Karpas-422 (cell line): ENCODE measurements at regions not wholly inside any gene's neighbourhood (a gene's known extent, or its start where the extent isn't known, plus 50 kb on each side); places are given as distances from the start of the nearest gene placed in this dataset.

Experiments
- DNase-seq: peaks from one replicate; pipeline ENCODE4 v3.0.0-alpha.2; 2015
- H2AFZ ChIP-seq: fragments of 200-600 bp; sonication (generic); 2 replicates; pipeline ENCODE4 v1.6.1; 2014; ENCODE audit warnings: antibody characterized with exemption, low read length, mixed read lengths
- H3K27ac ChIP-seq: fragments of 200-600 bp; sonication (generic); 2 replicates; pipeline ENCODE4 v1.5.1; 2014; ENCODE audit warnings: mild to moderate bottlenecking, low read length, moderate library complexity
- H3K27me3 ChIP-seq: fragments of 200-600 bp; sonication (generic); 2 replicates; pipeline ENCODE4 v1.6.1; 2014; ENCODE audit warnings: low read length, mixed read lengths
- H3K36me3 ChIP-seq: fragments of 200-600 bp; sonication (generic); 2 replicates; pipeline ENCODE4 v1.6.1; 2014; ENCODE audit warnings: low read length, mixed read lengths; ENCODE audit not compliant: insufficient read depth
- H3K4me1 ChIP-seq: fragments of 200-600 bp; sonication (generic); 2 replicates; pipeline ENCODE4 v1.6.1; 2014; ENCODE audit warnings: mild to moderate bottlenecking, low read length, mixed read lengths
- H3K4me2 ChIP-seq: fragments of 200-600 bp; sonication (generic); 2 replicates; pipeline ENCODE4 v1.6.1; 2014; ENCODE audit warnings: low read length, low read depth, mild to moderate bottlenecking; ENCODE audit not compliant: poor library complexity, severe bottlenecking
- H3K4me3 ChIP-seq: fragments of 200-600 bp; sonication (generic); 2 replicates; pipeline ENCODE4 v1.5.1; 2014; ENCODE audit warnings: mild to moderate bottlenecking, antibody characterized with exemption, low read length, mixed read lengths
- H3K79me2 ChIP-seq: fragments of 200-600 bp; sonication (generic); 2 replicates; pipeline ENCODE4 v1.6.1; 2014; ENCODE audit warnings: mild to moderate bottlenecking, low read length, mixed read lengths
- H3K9ac ChIP-seq: fragments of 200-600 bp; sonication (generic); 2 replicates; pipeline ENCODE4 v1.6.0; 2014; ENCODE audit warnings: low read length
- H3K9me2 ChIP-seq: fragments of 200-600 bp; sonication (generic), shearing (Covaris generic); replicated peaks from 2 replicates; pipeline ENCODE4 v1.6.0; 2014; ENCODE audit warnings: mild to moderate bottlenecking, low read length, moderate library complexity; ENCODE audit not compliant: insufficient read depth
- H3K9me3 ChIP-seq: fragments of 300-700, 200-600 bp; sonication (generic); 2 replicates; pipeline ENCODE4 v1.6.1; 2014; ENCODE audit warnings: low read length, mixed read lengths
- H4K20me1 ChIP-seq: fragments of 200-600 bp; sonication (generic); 2 replicates; pipeline ENCODE4 v1.6.1; 2014; ENCODE audit warnings: mild to moderate bottlenecking, antibody characterized with exemption, low read length, low read depth; ENCODE audit not compliant: insufficient read depth

- no peak for DNase-seq
- Histone ChIP-seq H3K9me3 (no peaks in the 10 kb centered on the region), H4K20me1 (no peaks in the 10 kb centered on the region), H3K27me3 (no peaks in the 10 kb centered on the region), H3K9ac (no peak overlapping the region), H3K4me1 (no peaks in the 10 kb centered on the region), H3K36me3 (no peaks in the 10 kb centered on the region), H3K4me2 (no peak overlapping the region), H2AFZ (no peak overlapping the region), H3K79me2 (no peaks in the 10 kb centered on the region), H3K27ac (no peak overlapping the region), H3K9me2 (no peaks in the 10 kb centered on the region), H3K4me3 (no peak overlapping the region)
These were observed 171.8 kb upstream of the CDK1 start for GRCh38 chr10:60606343-60607080.

GRCh38 chr10:60605476-60605875 is 172.8 kb upstream of the CDK1 start:
- H3K9me3 ChIP-seq: no peaks in the 10 kb centered on the region
- H2AFZ ChIP-seq: no peak overlapping the region
- no peak overlapping the region for H3K9ac ChIP-seq
- H3K36me3 ChIP-seq: no peaks in the 10 kb centered on the region
- no peaks in the 10 kb centered on the region for H3K9me2 ChIP-seq
- no peak overlapping the region for H3K4me3 ChIP-seq
- no peak overlapping the region for H3K27ac ChIP-seq
- no peaks in the 10 kb centered on the region for H4K20me1 ChIP-seq
- no peaks in the 10 kb centered on the region for H3K4me1 ChIP-seq
- DNase-seq: no peak
- H3K79me2 ChIP-seq: no peaks in the 10 kb centered on the region
- H3K27me3 ChIP-seq: no peaks in the 10 kb centered on the region
- H3K4me2 ChIP-seq: no peak overlapping the region

- Histone ChIP-seq H3K9me3 (no peaks in the 10 kb centered on the region), H3K27me3 (no peaks in the 10 kb centered on the region), H3K9ac (no peak overlapping the region), H3K79me2 (no peaks in the 10 kb centered on the region), H3K4me3 (no peak overlapping the region), H3K4me2 (no peak overlapping the region), H4K20me1 (no peaks in the 10 kb centered on the region), H2AFZ (no peak overlapping the region), H3K27ac (no peak overlapping the region), H3K9me2 (no peaks in the 10 kb centered on the region), H3K36me3 (no peaks in the 10 kb centered on the region), H3K4me1 (no peaks in the 10 kb centered on the region)
- DNase-seq: no peak
These were observed 173.9 kb upstream of the CDK1 start for GRCh38 chr10:60604342-60604741.

- H3K4me1 ChIP-seq: peaks cover 13% of the 10 kb centered on the region
- H3K79me2 ChIP-seq: no peaks in the 10 kb centered on the region
- H3K9ac ChIP-seq: no peak overlapping the region
- no peak overlapping the region for H3K4me3 ChIP-seq
- H3K27me3 ChIP-seq: no peaks in the 10 kb centered on the region
- no peak overlapping the region for H3K27ac ChIP-seq
- no peaks in the 10 kb centered on the region for H3K9me3 ChIP-seq
- H2AFZ ChIP-seq: no peak overlapping the region
- H3K9me2 ChIP-seq: no peaks in the 10 kb centered on the region
- no peak for DNase-seq
- H3K36me3 ChIP-seq: no peaks in the 10 kb centered on the region
- no peak overlapping the region for H3K4me2 ChIP-seq
- no peaks in the 10 kb centered on the region for H4K20me1 ChIP-seq
These were observed 180.8 kb upstream of the CDK1 start for GRCh38 chr10:60597513-60597912.

DNA sequence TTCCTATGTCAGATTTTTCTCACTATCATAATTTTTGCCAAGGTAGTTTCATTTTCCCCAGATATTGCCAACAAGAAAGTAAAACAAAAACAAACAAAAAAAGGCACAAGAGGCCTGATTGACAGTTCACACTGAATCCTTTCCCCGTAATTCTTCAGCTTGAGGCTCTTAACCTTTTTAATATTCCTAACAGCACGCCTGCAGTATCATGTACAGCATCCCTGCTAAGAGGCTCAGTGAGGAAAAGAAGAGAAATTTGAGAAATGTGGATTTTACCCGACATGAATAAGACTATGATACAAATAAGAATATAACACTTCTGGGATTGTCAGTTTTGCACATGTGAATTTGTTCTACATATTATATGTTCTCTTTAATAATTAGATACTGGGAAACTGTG is 182.4 kb upstream of the CDK1 start:
- no peaks in the 10 kb centered on the region for H3K9me2 ChIP-seq
- H4K20me1 ChIP-seq: no peaks in the 10 kb centered on the region
- no peak overlapping the region for H2AFZ ChIP-seq
- H3K27me3 ChIP-seq: no peaks in the 10 kb centered on the region
- H3K27ac ChIP-seq: no peak overlapping the region
- no peak overlapping the region for H3K9ac ChIP-seq
- peaks cover 13% of the 10 kb centered on the region for H3K4me1 ChIP-seq
- H3K79me2 ChIP-seq: no peaks in the 10 kb centered on the region
- H3K36me3 ChIP-seq: no peaks in the 10 kb centered on the region
- H3K9me3 ChIP-seq: no peaks in the 10 kb centered on the region
- no peak overlapping the region for H3K4me3 ChIP-seq
- no peak for DNase-seq
- no peak overlapping the region for H3K4me2 ChIP-seq

- Histone ChIP-seq H4K20me1 (no peaks in the 10 kb centered on the region), H3K27me3 (no peaks in the 10 kb centered on the region), H3K4me2 (peak overlapping the region; percentile 8), H2AFZ (no peak overlapping the region), H3K9me2 (no peaks in the 10 kb centered on the region), H3K27ac (no peak overlapping the region), H3K9me3 (no peaks in the 10 kb centered on the region), H3K9ac (no peak overlapping the region), H3K4me3 (no peak overlapping the region), H3K79me2 (no peaks in the 10 kb centered on the region), H3K4me1 (peaks cover 13% of the 10 kb centered on the region), H3K36me3 (no peaks in the 10 kb centered on the region)
- DNase-seq: no peak
These were observed 183.7 kb upstream of the CDK1 start for GRCh38 chr10:60594476-60595051.

GRCh38 chr10:60591119-60591518 is 187.2 kb upstream of the CDK1 start:
- peaks cover 13% of the 10 kb centered on the region for H3K4me1 ChIP-seq
- H3K4me3 ChIP-seq: no peak overlapping the region
- no peak overlapping the region for H3K9ac ChIP-seq
- H2AFZ ChIP-seq: no peak overlapping the region
- H3K9me2 ChIP-seq: no peaks in the 10 kb centered on the region
- no peaks in the 10 kb centered on the region for H4K20me1 ChIP-seq
- H3K9me3 ChIP-seq: no peaks in the 10 kb centered on the region
- DNase-seq: no peak
- H3K27me3 ChIP-seq: no peaks in the 10 kb centered on the region
- no peaks in the 10 kb centered on the region for H3K79me2 ChIP-seq
- H3K27ac ChIP-seq: no peak overlapping the region
- no peak overlapping the region for H3K4me2 ChIP-seq
- no peaks in the 10 kb centered on the region for H3K36me3 ChIP-seq

DNA sequence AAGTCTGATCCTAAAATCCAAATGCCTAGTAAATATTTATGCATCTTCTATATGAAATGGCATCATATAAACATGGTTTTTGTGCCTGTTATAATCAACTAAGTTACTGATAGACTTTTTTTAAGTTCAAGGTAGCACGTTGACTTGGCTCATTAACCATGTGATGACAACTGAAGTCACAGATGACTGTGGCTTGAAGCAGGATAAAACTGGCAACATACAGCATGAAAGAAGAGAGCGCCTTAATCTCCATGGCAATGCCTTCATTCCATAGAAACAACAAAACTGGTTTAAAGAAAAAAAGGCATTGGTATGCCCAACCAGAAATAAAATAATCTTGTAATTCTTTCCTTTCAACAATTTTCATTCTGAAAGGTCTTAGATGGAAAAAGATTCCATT is 188.9 kb upstream of the CDK1 start:
- no peak overlapping the region for H2AFZ ChIP-seq
- H3K36me3 ChIP-seq: no peaks in the 10 kb centered on the region
- H3K4me3 ChIP-seq: no peak overlapping the region
- H3K4me2 ChIP-seq: no peak overlapping the region
- H3K27ac ChIP-seq: no peak overlapping the region
- H4K20me1 ChIP-seq: no peaks in the 10 kb centered on the region
- DNase-seq: no peak
- H3K9ac ChIP-seq: no peak overlapping the region
- peaks cover 11% of the 10 kb centered on the region for H3K4me1 ChIP-seq
- H3K79me2 ChIP-seq: no peaks in the 10 kb centered on the region
- H3K27me3 ChIP-seq: no peaks in the 10 kb centered on the region
- no peaks in the 10 kb centered on the region for H3K9me2 ChIP-seq
- no peaks in the 10 kb centered on the region for H3K9me3 ChIP-seq
